Mesendoderm (in vitro differentiated cells): ENCODE measurements at regions not wholly inside any gene's neighbourhood (a gene's known extent, or its start where the extent isn't known, plus 50 kb on each side); places are given as distances from the start of the nearest gene placed in this dataset.

Experiments
- DNase-seq: peaks from one replicate; pipeline ENCODE4 v3.0.0; 2013
- H2AK5ac ChIP-seq: 2 replicates; pipeline ENCODE4 v1.6.1; 2013; ENCODE audit warnings: low read length, inconsistent platforms
- H2BK120ac ChIP-seq: 2 replicates; pipeline ENCODE4 v1.6.1; 2013; ENCODE audit warnings: low read depth, mild to moderate bottlenecking, low read length, moderate library complexity, mixed read lengths
- H2BK15ac ChIP-seq: replicated peaks from 2 replicates; pipeline ENCODE4 v1.6.1; 2013; ENCODE audit warnings: low read depth, mild to moderate bottlenecking, moderate library complexity
- H2BK5ac ChIP-seq: 2 replicates; pipeline ENCODE4 v1.6.1; 2013; ENCODE audit warnings: low read length, inconsistent platforms
- H3K18ac ChIP-seq: 2 replicates; pipeline ENCODE4 v1.6.1; 2013; ENCODE audit warnings: mild to moderate bottlenecking, low read length, mixed read lengths
- H3K23ac ChIP-seq: one replicate; pipeline ENCODE4 v1.6.1; 2013; ENCODE audit warnings: low read length
- H3K27ac ChIP-seq: 2 replicates; pipeline ENCODE4 v1.5.1; 2013; ENCODE audit warnings: low read depth, mild to moderate bottlenecking, inconsistent platforms, low read length, moderate library complexity
- H3K27me3 ChIP-seq: 2 replicates; pipeline ENCODE4 v1.6.1; 2013; ENCODE audit warnings: low read length, control low read depth, mild to moderate bottlenecking, inconsistent platforms; ENCODE audit not compliant: insufficient read depth, poor library complexity
- H3K36me3 ChIP-seq: 2 replicates; pipeline ENCODE4 v1.6.1; 2013; ENCODE audit warnings: low read length, inconsistent platforms; ENCODE audit not compliant: control insufficient read depth, insufficient read depth
- H3K4ac ChIP-seq: one replicate; pipeline ENCODE4 v1.6.1; 2013; ENCODE audit warnings: low read depth, mild to moderate bottlenecking, low read length, moderate library complexity
- H3K4me1 ChIP-seq: 2 replicates; pipeline ENCODE4 v1.6.1; 2013; ENCODE audit warnings: low read depth, low read length, inconsistent platforms; ENCODE audit not compliant: control insufficient read depth
- H3K4me2 ChIP-seq: 2 replicates; pipeline ENCODE4 v1.6.1; 2013; ENCODE audit warnings: low read length
- H3K4me3 ChIP-seq: 2 replicates; pipeline ENCODE4 v1.5.1; 2013; ENCODE audit warnings: mild to moderate bottlenecking, low read length
- H3K56ac ChIP-seq: one replicate; pipeline ENCODE4 v1.6.1; 2013; ENCODE audit warnings: low read length
- H3K79me1 ChIP-seq: 2 replicates; pipeline ENCODE4 v1.6.1; 2013; ENCODE audit warnings: low read length, inconsistent platforms
- H3K79me2 ChIP-seq: 2 replicates; pipeline ENCODE4 v1.6.1; 2013; ENCODE audit warnings: mild to moderate bottlenecking, low read length; ENCODE audit not compliant: control insufficient read depth, insufficient read depth
- H3K9ac ChIP-seq: 2 replicates; pipeline ENCODE4 v1.6.1; 2013; ENCODE audit warnings: low read length, inconsistent platforms
- H4K5ac ChIP-seq: one replicate; pipeline ENCODE4 v1.6.1; 2013; ENCODE audit warnings: low read length
- H4K8ac ChIP-seq: one replicate; pipeline ENCODE4 v1.6.1; 2013; ENCODE audit warnings: low read depth, mild to moderate bottlenecking, control low read depth, low read length, moderate library complexity
- WGBS: extraction: QIAGEN DNeasy Blood & Tissue Kit; methylation state at CpG from one replicate; pipeline ENCODE4 v1.1.7; 2013; ENCODE audit warnings: low lambda C conversion rate, missing lambda C conversion rate; ENCODE audit not compliant: insufficient coverage; ENCODE audit errors: extremely low coverage; 5-methylcytosine and 5-hydroxymethylcytosine counted together

DNA sequence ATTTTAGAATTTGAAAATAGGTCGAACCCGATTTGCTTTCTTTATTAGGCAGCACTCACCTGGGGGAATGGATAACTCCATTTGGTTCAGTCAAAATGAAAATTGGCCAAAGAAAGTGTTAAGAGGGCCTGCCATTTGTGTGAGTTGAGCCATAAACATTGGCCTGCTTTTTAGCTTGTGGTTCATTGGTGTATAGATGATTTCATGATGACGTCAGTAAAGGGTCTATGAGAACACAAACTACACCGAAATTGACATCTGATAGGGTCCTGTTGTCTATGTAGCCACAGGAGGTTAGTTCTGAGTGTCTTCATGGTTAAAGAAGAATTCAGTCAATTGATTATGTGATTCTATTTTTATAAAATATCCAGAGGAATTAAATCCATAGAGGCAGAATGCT lies 1001.5 kb upstream of the EEF2KMT start:
- WGBS, result no CpG with 5 or more reads among the region's 4 CpGs
- Histone ChIP-seq H3K9ac (no peak overlapping the region), H3K4ac (no peak overlapping the region), H2BK120ac (no peak overlapping the region), H3K79me2 (no peaks in the 10 kb centered on the region), H3K4me3 (no peak overlapping the region), H2BK5ac (no peak overlapping the region), H2BK15ac (no peak overlapping the region), H4K8ac (no peak overlapping the region), H3K18ac (no peak overlapping the region), H4K5ac (no peak overlapping the region), H3K4me2 (no peak overlapping the region), H3K4me1 (no peaks in the 10 kb centered on the region), H3K27me3 (no peaks in the 10 kb centered on the region), H3K79me1 (no peaks in the 10 kb centered on the region), H3K23ac (no peak overlapping the region), H2AK5ac (no peak overlapping the region), H3K36me3 (no peaks in the 10 kb centered on the region), H3K27ac (no peak overlapping the region), H3K56ac (no peak overlapping the region)
- no peak for DNase-seq

- H3K27me3 ChIP-seq, result no peaks in the 10 kb centered on the region
- no peak overlapping the region for H2BK120ac ChIP-seq
- H3K56ac ChIP-seq, result no peak overlapping the region
- H2BK5ac ChIP-seq, result no peak overlapping the region
- H3K79me1 ChIP-seq, result no peaks in the 10 kb centered on the region
- H4K5ac ChIP-seq, result no peak overlapping the region
- H3K4me3 ChIP-seq, result no peak overlapping the region
- no peak overlapping the region for H3K4ac ChIP-seq
- H3K4me2 ChIP-seq, result no peak overlapping the region
- H2AK5ac ChIP-seq, result no peak overlapping the region
- no peaks in the 10 kb centered on the region for H3K36me3 ChIP-seq
- no peak for DNase-seq
- H4K8ac ChIP-seq, result no peak overlapping the region
- H3K4me1 ChIP-seq, result no peaks in the 10 kb centered on the region
- H3K27ac ChIP-seq, result no peak overlapping the region
- H2BK15ac ChIP-seq, result no peak overlapping the region
- H3K79me2 ChIP-seq, result no peaks in the 10 kb centered on the region
- no peak overlapping the region for H3K9ac ChIP-seq
- no peak overlapping the region for H3K18ac ChIP-seq
- no peak overlapping the region for H3K23ac ChIP-seq
- WGBS, result no CpG with 5 or more reads among the region's 7 CpGs
These were observed 999.5 kb upstream of the EEF2KMT start for GRCh38 chr16:6096931-6097670.

GRCh38 chr16:6095414-6095813 lies 997.8 kb upstream of the EEF2KMT start:
- no CpG with 5 or more reads among the region's 5 CpGs for WGBS
- Histone ChIP-seq H3K4me3 (no peak overlapping the region), H3K36me3 (no peaks in the 10 kb centered on the region), H4K5ac (no peak overlapping the region), H3K79me1 (no peaks in the 10 kb centered on the region), H3K4me1 (no peaks in the 10 kb centered on the region), H3K56ac (no peak overlapping the region), H2BK5ac (no peak overlapping the region), H3K79me2 (no peaks in the 10 kb centered on the region), H2AK5ac (no peak overlapping the region), H3K27me3 (no peaks in the 10 kb centered on the region), H3K4me2 (no peak overlapping the region), H3K9ac (no peak overlapping the region), H2BK120ac (no peak overlapping the region), H3K27ac (no peak overlapping the region), H3K18ac (no peak overlapping the region), H3K4ac (no peak overlapping the region), H2BK15ac (no peak overlapping the region), H4K8ac (no peak overlapping the region), H3K23ac (no peak overlapping the region)
- DNase-seq, result no peak

GRCh38 chr16:6091021-6091420 lies 993.4 kb upstream of the EEF2KMT start:
- Histone ChIP-seq H3K4me3 (no peak overlapping the region), H4K5ac (no peak overlapping the region), H4K8ac (no peak overlapping the region), H3K27ac (no peak overlapping the region), H3K9ac (no peak overlapping the region), H3K4me2 (no peak overlapping the region), H3K4me1 (no peaks in the 10 kb centered on the region), H3K27me3 (no peaks in the 10 kb centered on the region), H2BK120ac (no peak overlapping the region), H3K18ac (no peak overlapping the region), H2BK5ac (no peak overlapping the region), H3K79me1 (no peaks in the 10 kb centered on the region), H3K56ac (no peak overlapping the region), H3K79me2 (no peaks in the 10 kb centered on the region), H2AK5ac (no peak overlapping the region), H2BK15ac (no peak overlapping the region), H3K23ac (no peak overlapping the region), H3K36me3 (no peaks in the 10 kb centered on the region), H3K4ac (no peak overlapping the region)
- WGBS, result no CpG with 5 or more reads among the region's 3 CpGs
- no peak for DNase-seq

DNA sequence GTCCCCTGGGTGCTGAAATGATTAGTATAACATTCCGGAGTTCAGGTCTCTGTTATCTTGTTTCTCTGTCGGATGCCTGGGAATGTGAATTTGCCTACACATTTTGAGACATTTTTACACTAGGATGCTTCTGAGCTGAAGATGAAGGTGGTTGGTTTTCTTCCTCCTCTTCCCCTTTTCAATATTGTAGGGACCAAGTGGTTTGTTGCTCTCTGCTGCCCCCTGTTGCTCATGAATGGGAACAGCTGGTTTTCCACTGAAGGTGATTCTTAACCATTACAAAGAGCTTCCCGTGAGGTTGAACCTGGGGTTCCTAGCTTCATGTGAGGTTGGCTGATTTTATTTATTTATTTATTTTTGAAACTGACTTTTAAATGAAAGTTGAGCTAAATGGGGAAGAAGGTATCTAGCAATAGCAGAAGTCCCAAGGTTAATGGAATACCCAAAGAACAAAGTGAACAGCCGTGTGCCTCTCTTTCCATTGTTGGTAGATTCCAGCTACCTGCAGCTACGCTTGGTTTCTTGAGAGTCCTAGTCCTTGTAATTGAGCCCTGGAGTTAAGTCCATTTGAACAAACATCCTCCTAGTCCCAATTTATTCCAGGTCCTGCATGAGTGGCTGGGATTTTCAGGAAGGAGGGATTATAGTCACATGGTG lies 983.9 kb upstream of the EEF2KMT start:
- H3K79me2 ChIP-seq, result no peaks in the 10 kb centered on the region
- H3K4ac ChIP-seq, result no peak overlapping the region
- H3K18ac ChIP-seq, result no peak overlapping the region
- no peak overlapping the region for H2BK120ac ChIP-seq
- H2AK5ac ChIP-seq, result no peak overlapping the region
- H3K23ac ChIP-seq, result no peak overlapping the region
- peak; percentile 62 for DNase-seq
- H3K27ac ChIP-seq, result no peak overlapping the region
- no peak overlapping the region for H2BK5ac ChIP-seq
- WGBS, result no CpG with 5 or more reads among the region's 5 CpGs
- H3K4me3 ChIP-seq, result no peak overlapping the region
- no peak overlapping the region for H3K56ac ChIP-seq
- H4K8ac ChIP-seq, result no peak overlapping the region
- H3K4me2 ChIP-seq, result no peak overlapping the region
- H4K5ac ChIP-seq, result no peak overlapping the region
- no peaks in the 10 kb centered on the region for H3K4me1 ChIP-seq
- H3K9ac ChIP-seq, result no peak overlapping the region
- H3K27me3 ChIP-seq, result no peaks in the 10 kb centered on the region
- H3K79me1 ChIP-seq, result no peaks in the 10 kb centered on the region
- H3K36me3 ChIP-seq, result no peaks in the 10 kb centered on the region
- no peak overlapping the region for H2BK15ac ChIP-seq
